Calu3 (cell line): ENCODE measurements at regions not wholly inside any gene's neighbourhood (a gene's known extent, or its start where the extent isn't known, plus 50 kb on each side); places are given as distances from the start of the nearest gene placed in this dataset.

Source experiments
- BruUV-seq: library from RNA; stranded (reverse); fragments of 400-500 nt; replicated peaks from 2 replicates; lab custom pipeline; 2021; lab: Mats Ljungman, UMichigan
- CTCF ChIA-PET: fragments of 300-600 bp; sonication (Branson Sonifier 250); formaldehyde crosslinking; loops from one replicate; lab custom pipeline; 2022; ENCODE audit warnings: antibody characterized with exemption; lab: Charles Lee
- DNase-seq: peaks from one replicate; pipeline ENCODE4 v3.0.0; 2022
- H3K27ac Mint-ChIP-seq: one replicate; pipeline ENCODE4 v1.8.0; 2022; ENCODE audit warnings: mixed read lengths; ENCODE audit not compliant: unreplicated experiment
- H3K27me3 Mint-ChIP-seq: one replicate; pipeline ENCODE4 v1.8.0; 2022; ENCODE audit warnings: mixed read lengths; ENCODE audit not compliant: unreplicated experiment
- H3K36me3 Mint-ChIP-seq: one replicate; pipeline ENCODE4 v1.8.0; 2022; ENCODE audit warnings: mild to moderate bottlenecking, moderate library complexity, mixed read lengths; ENCODE audit not compliant: insufficient read depth, unreplicated experiment
- H3K4me1 Mint-ChIP-seq: one replicate; pipeline ENCODE4 v1.8.0; 2022; ENCODE audit warnings: mild to moderate bottlenecking, low read depth, mixed read lengths; ENCODE audit not compliant: unreplicated experiment
- H3K4me3 Mint-ChIP-seq: one replicate; pipeline ENCODE4 v1.8.0; 2022; ENCODE audit warnings: mild to moderate bottlenecking, low read depth, moderate library complexity, mixed read lengths; ENCODE audit not compliant: unreplicated experiment
- H3K9me3 Mint-ChIP-seq: one replicate; pipeline ENCODE4 v1.8.0; 2022; ENCODE audit warnings: low read depth, mixed read lengths; ENCODE audit not compliant: unreplicated experiment
- intact Hi-C: fragments of 100-400 bp; cut with micrococcal nuclease; formaldehyde crosslinking; loops from one replicate; pipeline ENCODE4 v1.10.0; 2022; ENCODE audit not compliant: unreplicated experiment
- TF ChIP-seq, protein P1 (sequence below): fragments of 200-600 bp; IDR thresholded peaks from one replicate; pipeline ENCODE4 v1.8.0; 2022; ENCODE audit warnings: antibody characterized with exemption; ENCODE audit not compliant: unreplicated experiment

DNA sequence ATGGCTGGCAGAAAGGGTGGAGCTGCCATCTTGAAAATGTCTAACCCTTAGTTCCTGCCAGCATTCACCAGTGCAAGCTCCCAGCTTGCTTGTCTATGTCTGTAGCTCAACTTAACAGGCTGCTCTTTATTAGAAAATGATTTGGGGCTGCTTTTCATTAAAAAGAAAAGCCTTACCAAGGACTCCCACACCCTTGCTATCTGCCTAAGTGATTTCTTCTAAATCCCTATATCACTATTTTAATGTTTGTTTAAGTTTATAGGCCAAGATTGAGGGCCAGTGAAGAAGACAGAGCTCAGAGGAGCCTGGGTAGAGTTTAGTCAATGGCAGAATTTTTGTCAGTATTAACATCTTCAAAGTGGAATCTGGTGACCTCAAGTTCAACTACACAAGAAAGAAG lies 336.8 kb upstream of the CHRM3 start:
- Mint-ChIP-seq H3K27me3 (no peaks in the 10 kb centered on the region), H3K4me1 (no peaks in the 10 kb centered on the region), H3K27ac (no peak overlapping the region), H3K9me3 (peaks cover 7% of the 10 kb centered on the region), H3K36me3 (no peaks in the 10 kb centered on the region), H3K4me3 (no peak overlapping the region)
- no TSS peak for BruUV-seq
- no peak for DNase-seq
- TF ChIP-seq, protein P1, sequence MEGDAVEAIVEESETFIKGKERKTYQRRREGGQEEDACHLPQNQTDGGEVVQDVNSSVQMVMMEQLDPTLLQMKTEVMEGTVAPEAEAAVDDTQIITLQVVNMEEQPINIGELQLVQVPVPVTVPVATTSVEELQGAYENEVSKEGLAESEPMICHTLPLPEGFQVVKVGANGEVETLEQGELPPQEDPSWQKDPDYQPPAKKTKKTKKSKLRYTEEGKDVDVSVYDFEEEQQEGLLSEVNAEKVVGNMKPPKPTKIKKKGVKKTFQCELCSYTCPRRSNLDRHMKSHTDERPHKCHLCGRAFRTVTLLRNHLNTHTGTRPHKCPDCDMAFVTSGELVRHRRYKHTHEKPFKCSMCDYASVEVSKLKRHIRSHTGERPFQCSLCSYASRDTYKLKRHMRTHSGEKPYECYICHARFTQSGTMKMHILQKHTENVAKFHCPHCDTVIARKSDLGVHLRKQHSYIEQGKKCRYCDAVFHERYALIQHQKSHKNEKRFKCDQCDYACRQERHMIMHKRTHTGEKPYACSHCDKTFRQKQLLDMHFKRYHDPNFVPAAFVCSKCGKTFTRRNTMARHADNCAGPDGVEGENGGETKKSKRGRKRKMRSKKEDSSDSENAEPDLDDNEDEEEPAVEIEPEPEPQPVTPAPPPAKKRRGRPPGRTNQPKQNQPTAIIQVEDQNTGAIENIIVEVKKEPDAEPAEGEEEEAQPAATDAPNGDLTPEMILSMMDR, result no peak
- intact Hi-C loops, result no loop called here
- CTCF ChIA-PET, result no interaction called here

DNA sequence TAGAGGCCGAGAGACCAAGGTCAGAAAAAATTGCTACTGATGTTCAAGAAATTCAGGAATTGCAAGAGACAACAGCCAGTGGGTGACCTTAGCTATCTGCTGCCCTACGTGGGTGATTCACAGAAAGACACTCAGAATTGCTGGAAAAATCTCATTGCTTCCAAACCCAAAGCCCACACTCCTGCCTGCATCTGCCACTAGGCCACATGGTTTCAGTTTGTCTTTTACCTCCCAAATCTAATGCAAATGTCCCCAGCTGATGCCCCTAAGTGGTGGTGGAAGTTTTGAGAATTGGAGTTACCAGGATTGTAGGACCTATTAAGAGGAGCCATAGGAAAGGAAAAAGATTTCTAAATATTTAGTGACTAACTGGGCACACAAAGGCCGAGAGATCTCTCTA lies 341.5 kb upstream of the CHRM3 start:
- CTCF ChIA-PET, result no interaction called here
- TF ChIP-seq, protein P1, result no peak
- H3K4me3 Mint-ChIP-seq, result no peak overlapping the region
- no TSS peak for BruUV-seq
- no peak for DNase-seq
- H3K4me1 Mint-ChIP-seq, result no peaks in the 10 kb centered on the region
- H3K9me3 Mint-ChIP-seq, result peaks cover 4% of the 10 kb centered on the region
- H3K27ac Mint-ChIP-seq, result no peak overlapping the region
- H3K27me3 Mint-ChIP-seq, result no peaks in the 10 kb centered on the region
- H3K36me3 Mint-ChIP-seq, result no peaks in the 10 kb centered on the region
- intact Hi-C loops, result no loop called here

DNA sequence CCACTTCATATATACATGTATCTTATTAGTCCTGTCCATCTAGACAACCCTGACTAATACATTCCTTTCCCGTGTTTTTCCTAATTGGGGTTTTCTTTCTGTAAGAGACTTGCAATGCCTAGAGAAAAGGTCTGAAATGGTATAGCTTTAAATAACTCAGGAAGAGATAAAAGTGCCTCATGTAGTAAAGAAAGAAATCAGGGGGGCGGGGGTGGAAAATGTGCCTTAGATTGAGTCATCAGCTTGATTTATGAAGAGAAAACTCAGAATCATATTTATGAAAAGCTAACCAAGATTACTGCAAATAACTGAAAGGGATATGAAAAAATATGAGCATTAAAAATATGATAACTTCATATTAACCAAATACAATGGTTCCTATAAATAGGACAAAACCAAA lies 345.8 kb upstream of the CHRM3 start:
- intact Hi-C loops, result no loop called here
- Mint-ChIP-seq H3K36me3 (no peaks in the 10 kb centered on the region), H3K27me3 (no peaks in the 10 kb centered on the region), H3K4me3 (no peak overlapping the region), H3K4me1 (no peaks in the 10 kb centered on the region), H3K9me3 (no peaks in the 10 kb centered on the region), H3K27ac (no peak overlapping the region)
- TF ChIP-seq, protein P1, result no peak
- CTCF ChIA-PET, result interaction anchor here (0.7 kb wide), 1 partner anchor 16 kb away, joined by 5 read pairs; no protein-coding TSS in a partner anchor
- BruUV-seq, result no TSS peak
- DNase-seq, result no peak

DNA sequence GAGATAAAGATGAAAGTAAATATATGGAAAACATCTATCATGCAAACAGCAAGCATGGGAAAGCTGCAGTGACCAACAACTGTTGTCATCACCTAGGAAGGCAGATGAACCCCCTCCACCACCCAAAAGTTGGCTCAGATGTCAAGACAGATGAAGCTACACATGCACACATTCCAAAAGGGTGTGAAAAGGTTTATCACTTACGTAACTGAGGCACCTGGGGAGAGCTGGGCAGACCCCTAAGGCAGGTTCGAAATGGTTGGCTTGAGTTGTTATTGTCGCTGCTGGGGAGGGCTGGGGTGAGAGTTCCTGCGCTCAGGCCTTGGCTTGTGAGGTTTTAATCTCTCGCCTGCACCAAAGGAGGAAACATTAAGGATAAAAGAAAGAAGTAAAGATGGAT lies 355.1 kb upstream of the CHRM3 start:
- TF ChIP-seq, protein P1, result no peak
- H3K27ac Mint-ChIP-seq, result no peak overlapping the region
- H3K36me3 Mint-ChIP-seq, result no peaks in the 10 kb centered on the region
- intact Hi-C loops, result no loop called here
- DNase-seq, result no peak
- no TSS peak for BruUV-seq
- CTCF ChIA-PET, result no interaction called here
- H3K9me3 Mint-ChIP-seq, result peaks cover 13% of the 10 kb centered on the region
- no peaks in the 10 kb centered on the region for H3K27me3 Mint-ChIP-seq
- no peak overlapping the region for H3K4me3 Mint-ChIP-seq
- no peaks in the 10 kb centered on the region for H3K4me1 Mint-ChIP-seq
